WTC11 (cell line): ENCODE measurements at regions not wholly inside any gene's neighbourhood (a gene's known extent, or its start where the extent isn't known, plus 50 kb on each side); places are given as distances from the start of the nearest gene placed in this dataset.

Experiments
- ATAC-seq: fragments of 200-7000 bp; cut with Tn5 transposase; 2 replicates; pipeline ENCODE4 v1.10.0; 2021; ENCODE audit warnings: mild to moderate bottlenecking, moderate library complexity
- CTCF ChIA-PET: fragments of 300-600 bp; sonication (Branson Sonifier 250); formaldehyde crosslinking; loops from one replicate; lab custom pipeline; 2021; ENCODE audit warnings: antibody characterized with exemption; lab: Charles Lee
- POLR2A ChIA-PET: fragments of 350-600 bp; sonication (Branson Sonifier 250); formaldehyde crosslinking; loops from one replicate; lab custom pipeline; 2021; ENCODE audit warnings: antibody characterized with exemption; lab: Charles Lee
- DNase-seq: peaks from one replicate; pipeline ENCODE4 v3.0.0; 2021; ENCODE audit warnings: low spot score
- H3K27ac Mint-ChIP-seq: 2 replicates; pipeline ENCODE4 v1.8.0; 2021; ENCODE audit warnings: mixed read lengths
- H3K27me3 Mint-ChIP-seq: 2 replicates; pipeline ENCODE4 v1.8.0; 2021; ENCODE audit warnings: low read depth, mild to moderate bottlenecking, moderate library complexity, mixed read lengths
- H3K36me3 Mint-ChIP-seq: 2 replicates; pipeline ENCODE4 v1.8.0; 2021; ENCODE audit warnings: mixed read lengths
- H3K4me1 Mint-ChIP-seq: 2 replicates; pipeline ENCODE4 v1.8.0; 2022; ENCODE audit warnings: mixed read lengths
- H3K4me3 Mint-ChIP-seq: 2 replicates; pipeline ENCODE4 v1.8.0; 2021; ENCODE audit warnings: mild to moderate bottlenecking, moderate library complexity, mixed read lengths
- H3K9me3 Mint-ChIP-seq: 2 replicates; pipeline ENCODE4 v1.8.0; 2021; ENCODE audit warnings: mixed read lengths
- ATF1 ChIP-seq: sonication (generic); formaldehyde crosslinking; IDR thresholded peaks from 2 replicates; pipeline ENCODE4 v1.8.1; 2023; ENCODE audit warnings: mild to moderate bottlenecking, moderate library complexity, missing genetic modification reagents
- GABPB1 ChIP-seq: sonication (generic); formaldehyde crosslinking; IDR thresholded peaks from 2 replicates; pipeline ENCODE4 v1.8.1; 2023; ENCODE audit warnings: mild to moderate bottlenecking, missing genetic modification reagents
- MXD4 ChIP-seq: fragments of 250-450 bp; sonication (Bioruptor Pico); IDR thresholded peaks from 2 replicates; pipeline ENCODE4 v1.8.0; 2021; ENCODE audit warnings: mild to moderate bottlenecking, moderate library complexity, borderline replicate concordance
- NR1H2 ChIP-seq: sonication (generic); formaldehyde crosslinking; IDR thresholded peaks from 2 replicates; pipeline ENCODE4 v1.9.0; 2021; ENCODE audit warnings: mild to moderate bottlenecking, moderate library complexity, missing genetic modification reagents
- ZNF138 ChIP-seq: sonication (generic); formaldehyde crosslinking; conservative IDR thresholded peaks from 2 replicates; pipeline ENCODE4 v1.8.1; 2022; ENCODE audit warnings: mild to moderate bottlenecking, moderate library complexity, missing genetic modification reagents
- ZNF219 ChIP-seq: sonication (generic); formaldehyde crosslinking; IDR thresholded peaks from 2 replicates; pipeline ENCODE4 v1.8.0; 2023; ENCODE audit warnings: missing genetic modification reagents, mild to moderate bottlenecking, borderline replicate concordance
- TF ChIP-seq, protein P1 (sequence below): fragments of 250-450 bp; sonication (Bioruptor Pico); IDR thresholded peaks from 2 replicates; pipeline ENCODE4 v1.9.0; 2021; ENCODE audit warnings: moderate library complexity, mild to moderate bottlenecking, inconsistent platforms, borderline replicate concordance
- TF ChIP-seq, protein P2 (sequence below): sonication (generic); formaldehyde crosslinking; IDR thresholded peaks from 2 replicates; pipeline ENCODE4 v1.8.0; 2022; ENCODE audit warnings: mild to moderate bottlenecking, missing genetic modification reagents
- TF ChIP-seq, protein P3 (sequence below): fragments of 200-600 bp; IDR thresholded peaks from 2 replicates; pipeline ENCODE4 v1.8.0; 2022; ENCODE audit warnings: antibody characterized with exemption
- TF ChIP-seq, protein P4 (sequence below): fragments of 250-450 bp; sonication (Bioruptor Pico); conservative IDR thresholded peaks from 2 replicates; pipeline ENCODE4 v1.9.0; 2021; ENCODE audit warnings: mild to moderate bottlenecking
- TF ChIP-seq, protein P5 (sequence below): sonication (generic); formaldehyde crosslinking; IDR thresholded peaks from 2 replicates; pipeline ENCODE4 v1.8.0; 2022; ENCODE audit warnings: mild to moderate bottlenecking, missing genetic modification reagents
- TF ChIP-seq, protein P6 (sequence below): sonication (generic); formaldehyde crosslinking; IDR thresholded peaks from 2 replicates; pipeline ENCODE4 v1.8.1; 2023; ENCODE audit warnings: mild to moderate bottlenecking, missing genetic modification reagents, borderline replicate concordance
- TF ChIP-seq, protein P7 (sequence below): sonication (generic); formaldehyde crosslinking; IDR thresholded peaks from 2 replicates; pipeline ENCODE4 v1.8.1; 2022; ENCODE audit warnings: mild to moderate bottlenecking, missing genetic modification reagents, moderate library complexity, borderline replicate concordance

DNA sequence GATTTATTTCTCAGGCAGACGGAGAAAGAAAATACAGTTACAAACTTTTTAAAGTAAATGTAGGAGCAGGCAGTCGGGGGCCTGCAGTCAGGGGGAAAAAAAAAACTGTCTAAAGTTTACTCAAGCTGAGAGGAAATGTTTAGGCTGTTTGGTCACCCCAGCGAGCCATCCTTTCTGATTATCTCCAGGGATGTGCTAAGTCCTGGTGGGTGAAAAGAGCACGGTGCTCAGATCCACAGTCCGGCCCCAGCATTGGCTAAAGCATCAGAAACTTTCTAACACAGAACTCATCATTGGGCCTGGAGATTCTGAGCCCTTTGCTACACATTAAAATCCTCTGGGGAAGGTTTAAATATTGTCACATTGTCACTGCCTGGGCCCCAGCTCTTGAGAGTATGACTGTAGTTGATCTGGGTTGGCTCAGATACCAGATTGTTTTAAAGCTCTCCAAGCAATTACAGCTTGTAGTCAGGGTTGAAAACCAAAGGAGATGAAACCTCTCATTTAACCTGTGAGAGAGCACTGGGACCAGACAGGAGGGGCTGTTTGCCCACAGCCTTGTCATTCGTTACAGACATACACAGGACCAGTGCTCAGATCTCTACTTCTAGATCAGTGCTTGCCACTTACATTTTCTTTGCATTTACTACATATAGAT, 131.1 kb upstream of the HTR2A start (continued):
- TF ChIP-seq, protein P1, sequence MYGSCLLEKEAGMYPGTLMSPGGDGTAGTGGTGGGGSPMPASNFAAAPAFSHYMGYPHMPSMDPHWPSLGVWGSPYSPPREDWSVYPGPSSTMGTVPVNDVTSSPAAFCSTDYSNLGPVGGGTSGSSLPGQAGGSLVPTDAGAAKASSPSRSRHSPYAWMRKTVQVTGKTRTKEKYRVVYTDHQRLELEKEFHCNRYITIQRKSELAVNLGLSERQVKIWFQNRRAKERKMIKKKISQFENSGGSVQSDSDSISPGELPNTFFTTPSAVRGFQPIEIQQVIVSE (CRISPR knock-in tag), result no peak

DNA sequence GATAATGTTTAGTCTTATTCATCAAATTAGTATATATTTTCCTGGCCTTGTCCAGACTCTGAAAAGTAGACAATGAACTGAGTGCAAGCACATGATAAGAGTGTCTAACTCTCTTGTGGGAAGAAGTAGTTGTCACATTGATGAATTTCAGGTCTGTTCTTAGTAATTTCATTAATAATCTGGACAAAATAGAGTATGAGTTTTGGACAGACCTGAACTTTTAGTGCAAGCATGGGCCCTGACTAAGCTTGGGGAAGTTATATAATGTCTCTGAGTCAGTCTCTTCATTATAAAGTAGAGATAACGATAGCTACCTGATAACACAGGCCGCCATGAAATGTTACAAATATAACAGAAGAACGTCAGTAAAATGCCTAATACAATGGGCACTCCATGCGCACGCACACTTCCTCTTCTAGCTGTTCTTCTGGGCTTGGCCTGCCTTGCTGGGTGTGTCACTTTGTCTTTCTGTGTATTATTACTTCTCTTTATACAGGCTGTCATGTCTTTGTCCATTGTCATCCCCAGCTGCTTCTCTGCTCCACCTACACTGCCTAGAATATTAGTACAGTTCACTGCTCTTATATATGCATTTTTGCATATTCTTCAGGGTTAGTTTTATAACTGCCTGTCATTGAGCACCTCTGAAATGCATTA, 129.1 kb upstream of the HTR2A start:
- DNase-seq, result no peak
- Mint-ChIP-seq H3K4me1 (peaks cover 33% of the 10 kb centered on the region), H3K27ac (no peak overlapping the region), H3K27me3 (no peaks in the 10 kb centered on the region), H3K36me3 (peaks cover 3% of the 10 kb centered on the region; the same call in 1 of the 2 replicates), H3K9me3 (peaks cover 8% of the 10 kb centered on the region), H3K4me3 (no peak overlapping the region)
- CTCF ChIA-PET, result no interaction called here
- POLR2A ChIA-PET, result no interaction called here
- ATAC-seq, result no peak
- TF ChIP-seq GABPB1 (CRISPR knock-in tag) (no peak), ZNF219 (no peak), NR1H2 (CRISPR knock-in tag) (no peak), ZNF138 (CRISPR knock-in tag) (no peak), MXD4 (CRISPR knock-in tag) (no peak), ATF1 (CRISPR knock-in tag) (no peak)
- TF ChIP-seq, protein P2, sequence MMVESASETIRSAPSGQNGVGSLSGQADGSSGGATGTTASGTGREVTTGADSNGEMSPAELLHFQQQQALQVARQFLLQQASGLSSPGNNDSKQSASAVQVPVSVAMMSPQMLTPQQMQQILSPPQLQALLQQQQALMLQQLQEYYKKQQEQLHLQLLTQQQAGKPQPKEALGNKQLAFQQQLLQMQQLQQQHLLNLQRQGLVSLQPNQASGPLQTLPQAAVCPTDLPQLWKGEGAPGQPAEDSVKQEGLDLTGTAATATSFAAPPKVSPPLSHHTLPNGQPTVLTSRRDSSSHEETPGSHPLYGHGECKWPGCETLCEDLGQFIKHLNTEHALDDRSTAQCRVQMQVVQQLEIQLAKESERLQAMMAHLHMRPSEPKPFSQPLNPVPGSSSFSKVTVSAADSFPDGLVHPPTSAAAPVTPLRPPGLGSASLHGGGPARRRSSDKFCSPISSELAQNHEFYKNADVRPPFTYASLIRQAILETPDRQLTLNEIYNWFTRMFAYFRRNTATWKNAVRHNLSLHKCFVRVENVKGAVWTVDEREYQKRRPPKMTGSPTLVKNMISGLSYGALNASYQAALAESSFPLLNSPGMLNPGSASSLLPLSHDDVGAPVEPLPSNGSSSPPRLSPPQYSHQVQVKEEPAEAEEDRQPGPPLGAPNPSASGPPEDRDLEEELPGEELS (CRISPR knock-in tag), result no peak
- TF ChIP-seq, protein P3, sequence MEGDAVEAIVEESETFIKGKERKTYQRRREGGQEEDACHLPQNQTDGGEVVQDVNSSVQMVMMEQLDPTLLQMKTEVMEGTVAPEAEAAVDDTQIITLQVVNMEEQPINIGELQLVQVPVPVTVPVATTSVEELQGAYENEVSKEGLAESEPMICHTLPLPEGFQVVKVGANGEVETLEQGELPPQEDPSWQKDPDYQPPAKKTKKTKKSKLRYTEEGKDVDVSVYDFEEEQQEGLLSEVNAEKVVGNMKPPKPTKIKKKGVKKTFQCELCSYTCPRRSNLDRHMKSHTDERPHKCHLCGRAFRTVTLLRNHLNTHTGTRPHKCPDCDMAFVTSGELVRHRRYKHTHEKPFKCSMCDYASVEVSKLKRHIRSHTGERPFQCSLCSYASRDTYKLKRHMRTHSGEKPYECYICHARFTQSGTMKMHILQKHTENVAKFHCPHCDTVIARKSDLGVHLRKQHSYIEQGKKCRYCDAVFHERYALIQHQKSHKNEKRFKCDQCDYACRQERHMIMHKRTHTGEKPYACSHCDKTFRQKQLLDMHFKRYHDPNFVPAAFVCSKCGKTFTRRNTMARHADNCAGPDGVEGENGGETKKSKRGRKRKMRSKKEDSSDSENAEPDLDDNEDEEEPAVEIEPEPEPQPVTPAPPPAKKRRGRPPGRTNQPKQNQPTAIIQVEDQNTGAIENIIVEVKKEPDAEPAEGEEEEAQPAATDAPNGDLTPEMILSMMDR, result no peak
- TF ChIP-seq, protein P4, sequence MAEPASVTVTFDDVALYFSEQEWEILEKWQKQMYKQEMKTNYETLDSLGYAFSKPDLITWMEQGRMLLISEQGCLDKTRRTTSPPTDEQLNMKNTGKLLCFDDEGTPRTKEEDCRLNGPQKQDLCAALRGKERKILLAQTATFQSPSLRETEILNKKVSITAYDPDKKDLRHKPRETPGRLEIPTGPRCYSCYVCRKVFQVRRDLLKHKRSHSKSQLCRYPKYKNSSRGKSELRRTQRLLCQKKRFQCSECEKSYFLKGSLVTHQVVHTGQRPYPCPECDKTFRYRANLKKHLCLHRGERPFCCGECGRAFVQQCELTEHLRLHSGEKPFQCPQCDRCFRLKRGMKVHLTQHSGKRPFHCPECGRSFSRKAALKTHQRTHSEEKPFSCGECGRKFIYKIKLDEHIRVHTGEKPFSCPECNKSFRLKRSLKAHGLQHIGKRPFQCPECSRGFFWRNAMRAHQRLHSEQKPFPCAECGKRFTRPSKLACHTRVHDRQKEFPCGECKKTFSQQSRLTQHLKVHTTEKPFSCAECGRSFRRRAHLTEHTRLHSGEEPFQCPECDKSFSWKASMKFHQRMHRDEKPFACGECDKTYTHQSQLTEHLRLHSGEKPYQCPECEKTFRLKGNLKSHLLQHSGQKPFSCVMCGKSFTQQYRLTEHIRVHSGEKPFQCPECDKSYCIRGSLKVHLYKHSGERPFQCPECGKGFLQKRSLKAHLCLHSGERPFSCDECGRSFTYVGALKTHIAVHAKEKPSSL (CRISPR knock-in tag), result no peak
- TF ChIP-seq, protein P5, sequence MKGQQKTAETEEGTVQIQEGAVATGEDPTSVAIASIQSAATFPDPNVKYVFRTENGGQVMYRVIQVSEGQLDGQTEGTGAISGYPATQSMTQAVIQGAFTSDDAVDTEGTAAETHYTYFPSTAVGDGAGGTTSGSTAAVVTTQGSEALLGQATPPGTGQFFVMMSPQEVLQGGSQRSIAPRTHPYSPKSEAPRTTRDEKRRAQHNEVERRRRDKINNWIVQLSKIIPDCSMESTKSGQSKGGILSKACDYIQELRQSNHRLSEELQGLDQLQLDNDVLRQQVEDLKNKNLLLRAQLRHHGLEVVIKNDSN (CRISPR knock-in tag), result no peak
- TF ChIP-seq, protein P6, sequence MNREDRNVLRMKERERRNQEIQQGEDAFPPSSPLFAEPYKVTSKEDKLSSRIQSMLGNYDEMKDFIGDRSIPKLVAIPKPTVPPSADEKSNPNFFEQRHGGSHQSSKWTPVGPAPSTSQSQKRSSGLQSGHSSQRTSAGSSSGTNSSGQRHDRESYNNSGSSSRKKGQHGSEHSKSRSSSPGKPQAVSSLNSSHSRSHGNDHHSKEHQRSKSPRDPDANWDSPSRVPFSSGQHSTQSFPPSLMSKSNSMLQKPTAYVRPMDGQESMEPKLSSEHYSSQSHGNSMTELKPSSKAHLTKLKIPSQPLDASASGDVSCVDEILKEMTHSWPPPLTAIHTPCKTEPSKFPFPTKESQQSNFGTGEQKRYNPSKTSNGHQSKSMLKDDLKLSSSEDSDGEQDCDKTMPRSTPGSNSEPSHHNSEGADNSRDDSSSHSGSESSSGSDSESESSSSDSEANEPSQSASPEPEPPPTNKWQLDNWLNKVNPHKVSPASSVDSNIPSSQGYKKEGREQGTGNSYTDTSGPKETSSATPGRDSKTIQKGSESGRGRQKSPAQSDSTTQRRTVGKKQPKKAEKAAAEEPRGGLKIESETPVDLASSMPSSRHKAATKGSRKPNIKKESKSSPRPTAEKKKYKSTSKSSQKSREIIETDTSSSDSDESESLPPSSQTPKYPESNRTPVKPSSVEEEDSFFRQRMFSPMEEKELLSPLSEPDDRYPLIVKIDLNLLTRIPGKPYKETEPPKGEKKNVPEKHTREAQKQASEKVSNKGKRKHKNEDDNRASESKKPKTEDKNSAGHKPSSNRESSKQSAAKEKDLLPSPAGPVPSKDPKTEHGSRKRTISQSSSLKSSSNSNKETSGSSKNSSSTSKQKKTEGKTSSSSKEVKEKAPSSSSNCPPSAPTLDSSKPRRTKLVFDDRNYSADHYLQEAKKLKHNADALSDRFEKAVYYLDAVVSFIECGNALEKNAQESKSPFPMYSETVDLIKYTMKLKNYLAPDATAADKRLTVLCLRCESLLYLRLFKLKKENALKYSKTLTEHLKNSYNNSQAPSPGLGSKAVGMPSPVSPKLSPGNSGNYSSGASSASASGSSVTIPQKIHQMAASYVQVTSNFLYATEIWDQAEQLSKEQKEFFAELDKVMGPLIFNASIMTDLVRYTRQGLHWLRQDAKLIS (CRISPR knock-in tag), result no peak
- TF ChIP-seq, protein P7, sequence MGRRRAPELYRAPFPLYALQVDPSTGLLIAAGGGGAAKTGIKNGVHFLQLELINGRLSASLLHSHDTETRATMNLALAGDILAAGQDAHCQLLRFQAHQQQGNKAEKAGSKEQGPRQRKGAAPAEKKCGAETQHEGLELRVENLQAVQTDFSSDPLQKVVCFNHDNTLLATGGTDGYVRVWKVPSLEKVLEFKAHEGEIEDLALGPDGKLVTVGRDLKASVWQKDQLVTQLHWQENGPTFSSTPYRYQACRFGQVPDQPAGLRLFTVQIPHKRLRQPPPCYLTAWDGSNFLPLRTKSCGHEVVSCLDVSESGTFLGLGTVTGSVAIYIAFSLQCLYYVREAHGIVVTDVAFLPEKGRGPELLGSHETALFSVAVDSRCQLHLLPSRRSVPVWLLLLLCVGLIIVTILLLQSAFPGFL (CRISPR knock-in tag), result no peak
